ENCODE measurements at regions not wholly inside any gene's neighbourhood (a gene's known extent, or its start where the extent isn't known, plus 50 kb on each side); places are given as distances from the start of the nearest gene placed in this dataset.
A peak's percentile ranks its signal among the peaks of the same experiment; 100 is the strongest.

GRCh38 chr13:108534728-108535127 is 94.7 kb upstream of the MYO16 start:
- no peak for DNase-seq

GRCh38 chr13:108549934-108550333 is 79.5 kb upstream of the MYO16 start:
- DNase-seq = peak; percentile 29

GRCh38 chr13:108551674-108552073 is 77.7 kb upstream of the MYO16 start:
- DNase-seq = no peak

- DNase-seq = no peak
These were observed 70.9 kb upstream of the MYO16 start for GRCh38 chr13:108558489-108558888.

- no peak for DNase-seq
These were observed 69.3 kb upstream of the MYO16 start for GRCh38 chr13:108560093-108560492.

- no peak for DNase-seq
These were observed 68.3 kb upstream of the MYO16 start for GRCh38 chr13:108561149-108561548.

GRCh38 chr13:108566413-108567170 is 62.8 kb upstream of the MYO16 start:
- no peak for DNase-seq

- no peak for DNase-seq
These were observed 56.6 kb upstream of the MYO16 start for GRCh38 chr13:108572782-108573211.

- no peak for DNase-seq
These were observed 56.0 kb upstream of the MYO16 start for GRCh38 chr13:108573455-108573854.

GRCh38 chr13:108574856-108575255 is 54.6 kb upstream of the MYO16 start:
- DNase-seq = no peak

GRCh38 chr13:108575430-108575829 is 54.0 kb upstream of the MYO16 start:
- DNase-seq = no peak
